ENCODE measurements at regions not wholly inside any gene's neighbourhood (a gene's known extent, or its start where the extent isn't known, plus 50 kb on each side); places are given as distances from the start of the nearest gene placed in this dataset.
"Not testable (repeated sequence)": the region's sequence is repeated elsewhere in the genome, so short reads cannot be mapped to it uniquely, and the experiment has no call there.

DNA sequence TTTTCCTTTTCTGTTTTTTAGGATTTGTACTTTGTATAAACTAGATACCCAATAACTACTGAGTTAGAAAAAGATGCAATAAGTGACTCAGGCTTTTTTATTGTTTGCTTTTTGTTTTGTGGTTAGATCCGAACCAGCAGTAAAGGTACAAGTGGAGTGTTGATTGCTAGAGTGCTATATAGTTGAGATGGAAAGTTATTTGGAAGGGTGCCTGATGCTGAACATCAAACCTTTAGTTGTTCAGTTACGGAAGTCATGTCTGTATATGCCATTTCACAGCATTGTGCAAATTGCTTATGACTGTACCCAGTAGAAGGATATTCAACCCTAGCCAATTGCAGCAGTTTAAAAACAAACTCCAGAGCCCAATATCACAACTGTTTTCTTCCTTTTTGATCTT lies 285.1 kb downstream of the MAT2B start:
- no peak for DNase-seq

DNA sequence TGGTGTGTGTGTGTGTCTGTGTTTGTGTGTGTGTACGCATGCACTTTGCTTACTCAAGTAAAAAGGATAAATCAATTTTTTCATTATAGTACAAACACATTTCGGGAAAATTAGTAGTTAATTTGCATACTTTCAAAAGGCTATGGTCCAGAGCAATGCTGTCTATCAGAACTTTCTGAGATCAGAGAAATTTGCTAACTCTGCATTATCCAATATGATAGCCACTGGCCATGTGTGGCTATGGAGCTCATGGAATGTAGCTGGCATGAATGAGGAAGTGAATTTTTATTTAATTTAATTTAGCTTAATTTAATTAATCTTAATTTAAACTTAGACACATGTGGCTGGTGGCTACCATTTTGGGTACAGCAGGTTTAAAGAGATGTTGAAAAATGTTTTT lies 289.6 kb downstream of the MAT2B start:
- DNase-seq, result no peak

DNA sequence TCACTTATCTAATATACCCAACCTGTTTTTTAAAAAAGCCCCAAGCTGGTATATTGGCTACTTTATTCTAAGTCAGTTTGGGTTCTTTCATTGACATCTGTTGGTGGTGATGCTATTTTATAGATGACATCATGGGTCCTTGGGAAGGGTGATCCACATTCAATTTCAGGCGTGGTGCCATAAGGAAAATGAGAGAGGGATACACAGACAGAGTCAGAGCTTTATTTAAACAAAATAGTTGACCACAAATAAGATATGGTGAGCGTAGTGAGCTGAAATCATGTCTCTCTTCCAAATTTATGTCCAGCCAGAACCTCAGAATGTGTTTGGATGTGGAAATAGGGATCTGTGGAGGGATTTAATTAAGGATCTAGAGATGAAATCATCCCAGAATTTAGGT lies 302.4 kb downstream of the MAT2B start:
- DNase-seq, result peak; percentile 1

DNA sequence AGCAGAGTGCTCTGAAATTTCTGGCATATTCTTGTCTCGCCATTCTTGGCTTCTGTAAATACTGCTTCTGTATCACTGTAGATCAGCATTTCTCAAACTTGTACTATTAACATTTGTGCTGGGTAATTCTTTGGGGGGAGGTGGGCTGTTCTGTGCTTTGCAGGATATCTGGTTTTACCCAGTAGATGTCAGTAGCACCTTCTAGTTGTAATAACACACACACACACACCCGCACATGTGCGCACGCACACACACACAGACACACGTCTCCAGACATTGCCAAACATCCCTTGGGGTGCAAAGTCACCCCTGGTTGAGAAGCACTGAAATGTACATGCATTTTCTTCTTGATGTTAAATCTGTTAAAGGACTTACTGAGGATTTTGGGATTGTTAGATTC lies 304.1 kb downstream of the MAT2B start:
- peak; percentile 27 for DNase-seq

DNA sequence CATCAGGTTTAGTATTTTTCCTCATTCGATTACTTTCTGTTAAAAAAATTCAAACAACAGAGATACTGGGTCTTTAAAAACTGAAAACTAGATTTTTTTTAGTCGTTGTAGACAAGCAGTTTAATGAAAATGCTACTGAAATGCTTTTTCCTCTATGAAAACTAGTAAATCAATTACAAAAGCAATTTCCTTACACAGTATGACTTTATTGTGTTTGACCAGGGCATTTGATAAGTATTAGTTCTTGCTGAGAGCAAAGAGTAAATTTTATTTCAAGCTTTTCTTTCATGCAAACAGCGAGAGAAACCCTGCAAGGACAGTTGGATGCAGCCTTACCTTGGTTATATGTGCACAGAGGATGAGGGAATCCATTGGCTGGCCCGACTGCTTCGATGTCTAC lies 308.5 kb downstream of the MAT2B start:
- no peak for DNase-seq

DNA sequence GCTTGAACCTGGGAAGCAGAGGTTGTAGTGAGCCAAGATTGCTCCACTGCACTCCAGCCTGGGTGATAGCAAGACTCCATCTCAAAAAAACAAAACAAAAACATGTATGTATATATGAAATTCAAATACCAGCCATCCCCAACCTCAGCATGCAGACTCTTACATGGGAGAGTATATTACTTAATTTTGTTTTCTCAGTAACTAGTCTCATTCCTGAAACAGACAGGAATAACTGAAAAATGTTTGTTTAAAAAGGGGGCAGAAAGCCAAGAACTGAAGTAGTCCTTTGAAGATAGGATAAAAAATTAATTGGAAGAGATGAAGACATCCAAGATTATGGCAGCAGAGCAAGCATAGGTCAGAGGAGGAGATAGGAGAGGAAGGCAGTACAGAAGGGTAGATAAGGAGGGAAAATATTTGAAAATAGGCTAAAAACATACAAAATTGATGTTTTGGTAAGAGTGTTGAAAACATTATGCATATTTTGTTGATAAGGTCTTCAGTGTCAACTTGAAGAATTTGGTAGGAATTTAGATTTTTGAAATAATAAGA lies 309.9 kb downstream of the MAT2B start:
- DNase-seq, result no peak

DNA sequence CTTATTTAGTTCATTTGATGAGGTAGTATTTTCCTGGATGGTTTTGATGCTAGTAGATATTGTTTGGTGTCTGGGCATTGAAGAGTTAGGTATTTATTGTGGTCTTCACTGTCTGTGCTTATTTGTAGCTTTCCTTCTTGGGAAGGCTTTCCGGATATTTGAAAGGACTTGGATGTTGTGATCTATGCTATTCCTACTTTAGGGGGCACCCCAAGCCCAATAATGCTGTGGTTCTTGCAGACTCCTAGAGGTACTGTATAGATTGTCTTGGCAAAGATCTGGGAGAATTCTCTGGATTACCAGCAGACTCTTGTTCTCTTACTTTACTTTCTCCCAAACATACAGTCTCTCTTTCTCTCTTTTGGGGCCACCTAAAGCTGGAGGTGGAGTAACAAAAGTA lies 315.7 kb downstream of the MAT2B start:
- DNase-seq, result no peak

DNA sequence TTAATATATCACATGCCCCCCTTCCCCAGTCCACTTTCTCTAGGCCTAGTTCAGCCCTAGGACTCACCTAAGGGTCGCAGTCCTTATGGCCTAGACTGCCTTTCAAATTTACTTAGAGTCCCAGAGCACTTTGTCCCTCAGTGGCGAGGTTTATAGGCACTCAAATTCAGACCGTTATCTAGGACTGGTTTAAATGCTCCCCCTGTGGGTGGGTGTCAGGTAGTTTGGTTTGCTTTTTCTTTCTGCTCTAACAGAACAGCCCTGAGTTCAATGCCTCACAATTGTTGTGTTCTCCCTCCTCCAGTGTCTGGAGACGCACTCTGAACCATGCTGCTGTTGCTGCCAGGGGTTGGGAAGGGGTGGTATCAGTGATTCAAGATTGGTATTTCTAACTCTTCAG lies 317.1 kb downstream of the MAT2B start:
- no peak for DNase-seq

DNA sequence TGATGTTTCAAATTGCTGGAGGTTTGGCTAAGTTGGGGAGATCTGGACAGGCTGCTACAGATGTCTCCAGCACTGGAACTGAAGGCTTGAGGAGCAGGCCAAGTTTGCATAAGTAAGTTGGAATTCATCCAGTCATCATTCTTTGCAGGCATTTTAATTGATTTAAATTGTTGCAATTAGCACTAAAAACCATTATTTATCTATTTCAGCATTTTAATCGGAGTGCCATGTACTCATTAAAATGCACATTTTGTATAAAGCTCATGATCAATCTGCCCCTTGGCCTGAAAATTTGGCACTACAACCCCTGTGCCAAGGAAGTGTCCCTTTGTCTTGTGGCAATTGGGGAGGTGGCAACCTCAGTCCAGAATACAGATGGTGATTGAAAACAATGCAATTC lies 320.2 kb downstream of the MAT2B start:
- no peak for DNase-seq

DNA sequence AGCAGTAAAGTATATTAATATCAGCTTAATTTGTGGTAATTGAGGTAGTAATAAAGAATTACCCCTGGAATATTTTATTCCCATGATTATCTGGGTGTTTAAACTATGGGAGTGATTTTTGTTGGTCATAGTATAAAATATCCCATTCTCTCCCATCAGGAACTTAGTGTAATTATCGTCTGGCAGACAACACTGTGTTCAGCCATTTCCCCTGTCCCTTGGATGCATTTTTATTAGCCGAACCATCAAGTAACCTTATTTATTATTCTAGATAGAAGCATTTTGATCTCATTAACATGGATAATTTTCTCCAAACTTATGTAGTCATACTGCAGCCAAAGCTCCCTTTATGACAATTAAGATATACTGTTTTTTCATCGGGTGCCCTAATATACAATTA lies 320.8 kb downstream of the MAT2B start:
- DNase-seq, result no peak

DNA sequence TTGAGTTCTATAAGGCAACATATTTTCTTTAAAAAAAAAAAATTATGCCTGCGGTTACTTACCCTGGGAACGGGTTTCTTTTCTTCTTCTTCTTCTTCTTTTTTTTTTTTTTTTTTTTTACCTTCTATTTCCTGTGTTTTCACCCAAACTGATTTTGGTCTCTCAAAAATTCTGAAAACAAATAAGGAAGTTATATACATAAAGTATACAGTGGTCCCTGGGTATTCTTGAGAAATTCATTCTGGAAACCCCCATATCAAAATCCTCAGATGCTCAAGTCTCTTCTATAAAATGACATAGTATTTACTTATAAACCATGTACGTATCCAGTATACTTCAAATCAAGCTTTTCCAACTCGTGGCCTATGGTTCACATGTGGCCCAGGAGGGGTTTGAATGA lies 326.7 kb downstream of the MAT2B start:
- DNase-seq, result no peak

DNA sequence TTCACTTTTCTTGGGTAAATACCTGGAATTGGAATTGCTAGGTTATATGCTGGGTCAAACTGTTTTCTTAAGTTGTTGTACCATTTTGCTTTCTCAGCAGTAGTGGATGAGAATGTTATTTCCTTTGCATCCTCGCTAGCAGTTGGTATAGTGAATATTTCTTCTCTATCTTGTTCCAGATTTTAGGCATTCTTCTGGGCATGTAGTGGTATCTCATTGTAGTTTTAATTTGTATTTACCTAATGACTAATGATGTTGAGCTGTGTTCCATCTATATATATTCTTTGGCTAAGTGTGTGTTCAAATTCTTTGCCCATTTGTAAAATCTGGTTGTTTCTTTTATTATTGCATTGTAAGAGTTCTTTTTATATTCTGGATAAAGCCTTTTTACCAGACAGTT lies 333.3 kb downstream of the MAT2B start:
- no peak for DNase-seq

DNA sequence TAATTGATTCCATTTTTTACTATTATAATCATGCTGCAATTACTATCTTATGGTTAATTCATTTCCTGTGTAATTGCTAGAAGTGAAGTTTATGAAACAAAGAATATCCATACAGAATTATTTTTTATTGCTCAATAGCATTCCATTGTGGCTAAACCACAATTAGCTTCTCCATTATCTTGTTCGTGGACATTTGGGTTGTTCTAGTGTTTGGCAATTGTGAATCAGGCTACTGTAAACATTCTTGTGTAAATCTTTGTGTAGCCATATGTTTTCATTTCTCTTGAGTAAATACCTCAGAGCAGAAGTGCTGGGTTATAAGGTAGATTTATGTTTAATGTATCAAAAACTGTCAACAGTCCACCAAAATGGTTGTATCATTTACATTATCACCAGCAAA lies 341.1 kb downstream of the MAT2B start:
- DNase-seq, result no peak

DNA sequence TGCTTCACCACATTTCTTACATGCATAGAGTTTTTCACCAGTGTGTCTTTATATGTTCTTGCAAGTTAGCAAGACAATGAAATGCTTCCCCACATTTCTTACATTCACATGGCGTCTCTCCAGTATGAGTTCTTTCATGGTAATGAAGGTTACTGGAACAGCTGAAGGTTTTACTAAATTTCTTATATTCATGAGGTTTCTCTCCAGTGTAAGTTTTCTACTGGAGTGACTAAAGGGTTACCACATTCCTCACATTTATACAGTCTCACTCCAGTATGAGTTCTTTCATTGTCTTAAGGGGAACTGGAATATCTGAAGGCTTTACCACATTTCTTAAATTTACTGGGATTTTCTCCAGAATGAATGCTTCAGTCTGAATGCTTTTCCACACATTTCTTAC lies 350.3 kb downstream of the MAT2B start:
- DNase-seq, result no peak

DNA sequence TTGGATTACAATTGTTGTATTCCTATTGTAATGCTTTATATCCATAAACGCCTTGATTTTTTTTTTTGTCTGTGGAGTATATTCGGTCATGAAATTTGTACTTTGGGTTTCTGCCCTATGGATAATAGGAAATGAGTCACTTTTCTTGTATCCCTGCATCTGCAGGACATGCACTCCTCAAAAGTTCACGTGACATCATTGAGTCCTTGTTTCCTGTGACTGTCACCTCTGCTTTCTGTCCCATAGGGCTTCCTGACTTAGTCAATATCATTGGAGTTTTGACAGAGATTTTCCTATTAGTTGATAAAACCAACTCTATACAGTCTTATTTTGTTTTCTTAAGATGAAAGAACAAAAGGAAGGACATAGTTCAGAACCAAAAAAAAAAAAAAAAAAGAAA lies 356.3 kb downstream of the MAT2B start:
- DNase-seq, result no peak

DNA sequence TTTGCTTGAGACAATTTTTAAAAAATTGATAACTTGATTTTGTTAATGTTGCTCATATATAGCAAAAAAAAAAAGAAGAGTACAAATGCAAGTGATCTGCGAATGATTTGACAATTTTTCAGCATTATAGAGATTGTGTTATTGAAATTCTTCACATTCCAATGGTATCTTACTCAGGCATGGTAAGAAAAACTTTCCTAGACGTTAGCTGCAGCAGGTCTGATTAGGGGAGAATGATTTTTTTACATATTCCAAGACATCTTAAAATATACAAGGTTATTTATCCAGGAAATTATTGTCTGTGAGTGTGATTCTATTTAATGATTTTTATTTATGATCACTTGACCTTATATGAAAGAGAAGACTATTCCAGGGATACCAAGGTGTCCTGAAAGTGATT lies 361.9 kb downstream of the MAT2B start:
- DNase-seq, result no peak

DNA sequence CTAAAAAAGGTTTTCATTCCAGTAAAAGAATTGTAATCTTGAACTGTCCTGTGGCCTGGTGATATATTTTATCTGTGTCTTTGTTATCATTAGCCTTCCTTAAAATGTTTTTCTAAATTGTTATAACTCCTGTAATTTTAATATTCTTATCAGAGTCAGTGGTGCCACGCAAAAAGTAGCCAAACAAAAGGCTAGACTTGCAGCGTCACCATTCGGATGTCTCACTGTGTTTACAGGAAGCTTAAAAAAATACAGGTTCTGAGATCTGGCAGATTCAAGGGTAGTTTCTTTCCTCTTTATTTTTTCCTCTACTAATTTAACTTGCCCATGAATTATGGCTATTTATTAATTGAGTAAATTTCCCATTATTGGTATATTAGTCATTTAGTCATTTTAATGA lies 362.3 kb downstream of the MAT2B start:
- DNase-seq, result no peak

DNA sequence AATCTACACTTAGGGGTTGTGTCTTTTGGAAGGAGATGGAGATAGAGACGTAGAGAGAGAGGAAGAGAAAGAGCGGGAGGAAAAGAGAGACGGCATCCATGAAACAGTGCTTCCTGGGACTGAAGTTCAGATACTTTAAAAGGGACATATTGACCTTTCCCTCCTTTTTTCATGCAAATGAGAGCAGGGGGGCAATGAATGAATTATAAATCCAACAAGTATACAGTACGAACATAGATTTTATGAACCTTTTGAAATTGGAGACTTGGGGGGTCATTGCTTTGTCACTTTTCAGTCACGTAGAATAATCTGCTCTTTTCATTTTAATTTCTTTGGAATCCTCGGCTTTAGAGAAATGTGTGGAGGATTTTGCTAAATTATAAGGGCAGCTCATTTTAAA lies 364.2 kb downstream of the MAT2B start:
- DNase-seq, result no peak

DNA sequence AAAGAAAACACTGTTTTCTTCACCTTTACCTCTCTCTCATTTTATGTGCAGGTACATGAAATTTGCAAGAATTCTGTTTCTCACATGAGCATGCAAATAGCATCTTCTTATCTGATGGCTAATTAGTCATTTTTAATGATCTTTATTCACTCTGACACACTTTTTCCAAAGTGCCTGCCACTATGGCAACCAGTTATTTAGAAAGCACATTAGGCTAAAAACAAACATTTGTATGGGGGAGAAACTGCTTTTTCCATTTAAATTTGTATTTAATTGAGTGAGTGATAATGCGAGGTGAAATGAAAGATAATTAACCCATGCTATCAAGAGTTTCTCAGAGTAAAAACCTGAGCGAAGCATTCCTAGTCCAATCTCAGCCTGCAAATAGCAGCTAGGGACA lies 365.0 kb downstream of the MAT2B start:
- DNase-seq, result no peak

DNA sequence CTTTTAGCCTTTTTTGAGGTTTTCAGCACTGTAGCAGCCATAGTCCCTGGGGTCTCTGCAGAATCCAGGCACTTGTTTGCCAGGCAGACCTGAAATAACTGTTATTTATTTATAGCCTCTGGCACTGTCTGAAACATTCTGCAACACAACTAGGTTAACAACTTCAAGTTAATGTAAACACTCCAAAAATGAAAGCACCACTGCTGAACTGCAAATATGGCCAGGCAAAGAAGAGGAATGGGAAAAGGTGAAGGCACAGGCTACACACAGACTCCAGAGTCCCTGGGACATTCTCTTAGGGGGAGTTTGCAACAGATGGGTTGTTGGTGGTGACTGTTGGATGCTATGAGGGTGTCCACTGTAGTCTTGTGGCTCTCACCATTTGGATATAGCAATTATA lies 369.0 kb downstream of the MAT2B start:
- DNase-seq, result no peak

DNA sequence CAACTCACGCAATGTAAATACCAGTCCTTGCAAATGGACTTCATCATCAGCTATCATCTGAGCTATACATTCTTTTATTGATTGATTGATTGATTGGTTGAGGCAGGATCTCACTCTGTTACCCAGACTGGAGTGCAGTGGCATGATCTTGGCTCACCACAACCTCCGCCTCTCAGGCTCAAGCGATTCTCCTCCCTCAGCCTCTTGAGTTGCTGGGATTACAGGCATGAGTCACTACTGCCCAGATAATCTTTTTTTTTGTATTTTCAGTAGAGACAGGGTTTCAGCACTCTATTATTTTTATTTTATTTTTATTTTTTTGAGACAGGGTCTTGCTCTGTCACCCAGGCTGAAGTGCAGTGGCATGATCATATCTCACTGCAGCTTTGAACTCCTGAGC lies 369.5 kb downstream of the MAT2B start:
- not testable (repeated sequence) for DNase-seq

DNA sequence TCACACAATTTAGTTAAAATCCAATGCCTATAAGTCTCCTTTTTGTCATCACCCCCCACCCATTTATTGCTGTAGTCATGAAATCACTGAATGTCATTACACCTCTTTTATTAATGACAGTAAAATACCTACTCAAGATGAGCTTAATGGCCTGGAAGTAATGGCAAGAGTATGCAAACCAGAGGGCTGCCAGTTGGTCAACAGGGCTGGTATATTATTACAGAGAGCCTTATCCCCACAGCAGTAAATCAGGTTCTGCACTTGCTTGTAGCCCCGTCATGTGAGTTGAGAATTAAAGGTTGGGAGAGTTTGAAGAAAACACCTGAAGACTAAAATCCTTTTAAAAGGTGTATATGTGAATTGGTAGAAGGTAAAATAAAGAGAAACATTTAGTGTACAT lies 372.4 kb downstream of the MAT2B start:
- DNase-seq, result no peak

DNA sequence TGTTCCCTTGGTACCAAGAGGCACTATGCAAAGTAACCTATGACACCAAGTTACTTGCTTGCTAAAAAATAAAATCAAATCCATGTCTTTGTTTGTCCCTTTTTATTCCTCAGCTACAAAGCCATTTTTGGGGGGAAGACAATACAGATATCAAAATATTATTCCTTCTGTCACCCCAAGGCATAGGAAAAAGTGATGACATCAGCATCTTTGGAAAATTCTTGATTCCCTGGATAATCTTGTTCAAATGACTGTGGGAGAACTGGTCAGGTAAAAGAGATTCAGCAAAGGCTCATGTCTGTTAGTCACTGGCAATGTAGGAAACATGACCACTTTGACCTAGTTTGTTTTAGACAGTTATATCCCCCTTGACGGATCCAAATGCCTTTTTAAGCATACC lies 373.1 kb downstream of the MAT2B start:
- DNase-seq, result no peak

DNA sequence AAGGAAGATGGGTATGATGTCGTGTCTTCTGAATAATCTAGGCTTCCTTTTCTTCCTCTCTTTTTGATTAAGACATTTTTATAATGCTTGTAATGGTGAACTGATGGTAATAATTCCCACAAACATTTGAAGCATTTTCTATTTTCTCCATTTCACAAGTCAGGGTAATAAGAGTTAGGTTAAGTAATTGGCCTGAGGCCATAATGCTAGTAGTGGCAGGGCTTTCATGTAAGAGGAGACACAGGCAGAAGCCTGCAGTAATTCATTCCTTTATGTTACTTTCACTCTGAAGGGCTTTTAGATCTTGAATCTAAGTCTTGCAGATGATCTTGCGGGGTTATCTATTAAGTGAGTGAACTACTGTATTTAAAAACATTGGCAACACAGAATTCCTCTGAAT lies 374.9 kb downstream of the MAT2B start:
- DNase-seq, result no peak

DNA sequence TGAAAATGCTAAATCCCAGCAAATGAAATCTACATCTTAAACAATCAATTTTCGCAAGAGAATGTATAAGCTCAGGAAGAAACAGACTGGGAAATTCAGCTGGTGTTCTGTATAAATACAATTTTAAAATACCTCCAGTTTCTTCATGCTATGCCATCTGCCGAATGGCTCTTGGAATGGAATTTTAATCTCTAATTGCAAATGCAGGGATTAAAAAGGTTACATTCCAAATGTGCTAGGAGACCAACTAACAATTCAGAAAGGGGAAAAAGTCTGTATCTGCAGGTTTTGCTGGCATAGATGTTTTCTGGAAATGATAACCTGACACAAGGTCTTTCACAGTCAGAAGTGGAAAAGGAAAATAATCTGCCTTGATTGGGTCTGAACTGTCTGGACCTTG lies 379.7 kb downstream of the MAT2B start:
- no peak for DNase-seq

DNA sequence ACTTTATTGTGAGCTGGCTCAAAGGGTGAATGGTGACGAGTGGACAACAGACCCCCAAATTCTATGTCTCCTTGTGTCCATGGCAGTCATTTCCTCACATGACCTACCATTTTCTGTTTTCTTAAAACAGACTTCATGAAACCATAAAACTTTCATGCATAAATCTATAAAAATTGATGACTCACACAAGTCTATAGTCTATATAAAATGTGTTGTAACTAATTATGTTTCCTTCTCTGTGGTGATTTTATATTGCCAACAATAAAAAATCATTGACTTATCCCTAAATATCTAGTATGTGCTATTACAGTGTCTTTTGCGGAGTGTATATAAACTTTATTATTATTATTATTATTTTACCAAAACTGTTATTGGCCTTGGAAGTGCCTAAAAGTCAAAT lies 382.4 kb downstream of the MAT2B start:
- no peak for DNase-seq
